GM12872 (cell line): ENCODE measurements at regions not wholly inside any gene's neighbourhood (a gene's known extent, or its start where the extent isn't known, plus 50 kb on each side); places are given as distances from the start of the nearest gene placed in this dataset.

Experiments
- CTCF ChIP-seq: IDR thresholded peaks from 3 replicates; pipeline ENCODE4 v1.5.1; 2011; ENCODE audit warnings: low read depth, mild to moderate bottlenecking, low read length, moderate library complexity; ENCODE audit not compliant: insufficient read depth

GRCh38 chrX:46208225-46208854, 336.9 kb downstream of the ZNF674 start:
- no peak for TF ChIP-seq CTCF

GRCh38 chrX:46204721-46205422, 340.3 kb downstream of the ZNF674 start:
- no peak for TF ChIP-seq CTCF

GRCh38 chrX:46202733-46203514, 342.3 kb downstream of the ZNF674 start:
- no peak for TF ChIP-seq CTCF

GRCh38 chrX:46200413-46200812, 344.8 kb downstream of the ZNF674 start:
- TF ChIP-seq CTCF: no peak

- no peak for TF ChIP-seq CTCF
Measured at GRCh38 chrX:46198858-46199257, 346.4 kb downstream of the ZNF674 start.

- no peak for TF ChIP-seq CTCF
Measured at GRCh38 chrX:46185923-46186810, 359.1 kb downstream of the ZNF674 start.
